RPMI8226 (cell line): ENCODE measurements at regions not wholly inside any gene's neighbourhood (a gene's known extent, or its start where the extent isn't known, plus 50 kb on each side); places are given as distances from the start of the nearest gene placed in this dataset.
"Not testable (repeated sequence)": the region's sequence is repeated elsewhere in the genome, so short reads cannot be mapped to it uniquely, and the experiment has no call there.

Source experiments
- DNase-seq: peaks from one replicate; pipeline ENCODE4 v3.0.0-alpha.2; 2015

DNA sequence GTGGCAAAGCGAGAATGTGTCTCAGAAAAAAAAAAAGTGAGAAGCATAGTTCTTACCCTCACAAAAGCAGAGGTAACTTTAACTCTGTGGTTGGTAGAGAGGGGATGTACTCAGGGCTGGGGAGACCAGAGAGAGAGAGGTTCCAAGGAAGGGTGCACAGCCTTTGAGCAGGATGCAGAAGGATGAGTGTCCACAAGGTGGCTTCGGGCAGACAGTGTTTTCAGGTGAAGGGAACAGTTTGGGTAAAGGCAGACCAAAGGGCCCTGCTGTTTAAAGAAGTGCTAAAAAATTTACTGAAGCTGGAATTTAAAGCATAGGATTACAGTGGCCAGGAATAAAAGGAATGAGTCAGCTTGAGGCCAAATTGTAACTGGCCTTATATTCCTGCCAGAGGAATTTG lies 2240.6 kb downstream of the EPHA3 start:
- DNase-seq = not testable (repeated sequence)

- DNase-seq = not testable (repeated sequence)
Measured at GRCh38 chr3:91349072-91349471, 2241.7 kb downstream of the EPHA3 start.

DNA sequence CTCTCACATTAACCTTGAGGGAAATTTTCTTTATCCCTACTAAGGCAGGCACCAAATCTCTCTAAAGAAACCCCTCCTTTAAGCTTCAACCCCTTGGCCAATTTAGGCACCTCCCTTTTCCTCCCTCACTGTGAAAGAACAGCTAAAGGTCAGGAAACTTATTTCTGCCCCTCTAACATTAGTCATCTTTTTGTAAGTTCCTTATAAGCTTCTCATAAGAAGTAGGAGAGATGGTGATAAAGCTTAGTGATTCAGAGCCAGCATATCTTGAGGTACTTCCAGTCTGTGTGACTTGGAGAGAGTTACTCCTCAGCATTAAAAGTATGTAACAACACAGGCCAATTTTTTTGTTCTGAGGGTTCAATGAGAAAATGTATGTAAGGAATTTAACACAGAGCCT lies 2244.7 kb downstream of the EPHA3 start:
- DNase-seq = not testable (repeated sequence)

DNA sequence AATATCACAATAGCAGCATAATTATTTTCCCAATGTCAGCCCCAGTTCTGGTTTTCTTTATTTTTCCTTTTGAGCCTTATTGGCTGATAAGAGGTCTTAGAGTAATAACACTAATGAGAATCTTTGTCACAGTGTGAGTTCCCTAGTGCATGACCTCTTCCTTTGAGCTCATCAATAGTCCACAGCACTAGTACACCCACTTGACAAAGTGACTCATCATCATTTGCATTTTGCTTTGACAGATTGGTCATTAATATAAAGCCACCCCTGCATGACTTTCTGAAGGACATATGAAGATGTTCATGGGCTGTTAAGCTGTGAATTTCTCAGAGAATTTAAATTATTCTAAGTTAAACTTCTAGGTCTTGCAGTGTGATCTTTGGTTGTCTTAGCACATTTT lies 2251.9 kb downstream of the EPHA3 start:
- not testable (repeated sequence) for DNase-seq

GRCh38 chr3:91383100-91383894 lies 2275.9 kb downstream of the EPHA3 start:
- DNase-seq = not testable (repeated sequence)

GRCh38 chr3:91403938-91404337 lies 2296.5 kb downstream of the EPHA3 start:
- not testable (repeated sequence) for DNase-seq

- DNase-seq = not testable (repeated sequence)
Measured at GRCh38 chr3:91442063-91442462, 2334.6 kb downstream of the EPHA3 start.

GRCh38 chr3:91442483-91442882 lies 2335.1 kb downstream of the EPHA3 start:
- DNase-seq = not testable (repeated sequence)

DNA sequence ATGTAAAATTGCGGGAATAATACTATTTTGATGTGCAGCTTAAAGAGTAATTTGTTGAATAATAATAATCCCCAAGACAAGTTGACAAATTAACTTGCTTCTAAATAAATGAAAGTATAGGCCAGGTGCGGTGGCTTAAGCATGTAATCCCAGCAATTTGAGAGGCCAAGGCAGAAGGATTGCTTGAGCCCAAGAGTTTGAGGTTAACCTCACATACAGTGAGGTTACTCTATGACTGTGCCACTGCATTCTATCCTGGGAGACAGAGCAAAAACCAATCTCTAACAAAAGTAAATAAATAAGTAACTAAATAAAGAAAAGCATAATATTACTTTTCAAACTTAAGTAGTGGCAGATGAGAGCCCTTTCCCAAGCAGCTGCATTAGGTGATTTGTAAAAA lies 2341.0 kb downstream of the EPHA3 start:
- not testable (repeated sequence) for DNase-seq

GRCh38 chr3:91466517-91466916 lies 2359.1 kb downstream of the EPHA3 start:
- DNase-seq = not testable (repeated sequence)

DNA sequence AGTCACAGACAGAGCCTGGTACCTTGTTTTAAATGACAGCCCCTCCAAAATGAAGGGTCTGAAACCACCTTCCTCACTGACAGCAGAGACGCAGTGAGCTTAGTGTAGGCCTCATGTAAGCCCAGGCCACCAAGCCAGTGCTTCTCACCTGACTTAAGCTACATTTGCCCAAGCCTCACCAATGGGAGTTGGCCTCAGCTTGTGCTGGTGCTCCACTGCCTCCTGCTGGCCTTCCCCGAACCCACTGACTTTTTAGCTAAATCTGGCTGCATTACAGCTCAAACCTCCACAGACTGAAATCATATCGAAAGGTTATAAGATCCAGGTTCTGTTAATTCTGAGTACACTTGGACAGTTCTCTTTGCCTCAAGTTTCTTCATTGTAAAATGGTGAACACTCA lies 2361.8 kb downstream of the EPHA3 start:
- DNase-seq = not testable (repeated sequence)

GRCh38 chr3:91485026-91485425 lies 2377.6 kb downstream of the EPHA3 start:
- DNase-seq = peak; percentile 3

DNA sequence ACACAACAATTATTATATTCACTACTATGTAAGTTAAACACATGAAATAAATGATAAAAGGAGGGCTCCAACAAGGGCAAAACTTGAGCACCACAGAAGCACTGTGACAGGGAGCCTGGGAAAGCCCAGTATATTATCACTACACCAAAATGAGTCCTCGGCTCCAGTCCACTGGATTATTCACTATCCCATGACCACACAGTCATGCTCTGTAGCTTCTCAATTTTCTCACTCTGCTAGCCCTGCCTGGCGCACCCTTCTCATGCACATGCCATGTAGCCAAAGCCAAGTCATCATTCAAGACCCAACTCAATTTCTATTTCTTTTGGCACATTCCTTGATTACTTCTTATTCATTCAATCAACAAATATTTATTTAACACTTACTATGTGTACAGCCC lies 2378.5 kb downstream of the EPHA3 start:
- not testable (repeated sequence) for DNase-seq

DNA sequence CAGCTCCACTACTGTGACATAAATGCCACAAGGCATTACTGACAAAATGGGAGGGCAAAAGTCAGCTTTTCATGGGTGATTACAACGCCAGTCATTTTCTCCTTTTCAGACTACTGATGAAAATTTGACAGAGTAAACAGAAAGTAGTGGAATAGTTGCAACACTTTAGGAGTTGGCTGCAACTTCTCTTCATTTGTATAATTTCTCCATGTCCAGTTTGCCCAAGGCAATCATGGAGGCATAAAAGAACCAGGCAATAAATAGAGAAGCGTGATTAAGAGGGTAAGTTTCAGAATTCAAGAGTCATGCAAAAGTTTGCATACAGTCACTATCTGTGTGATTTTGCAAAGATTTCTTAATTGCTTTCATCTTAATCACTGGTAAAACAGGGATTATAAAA lies 2390.3 kb downstream of the EPHA3 start:
- DNase-seq = not testable (repeated sequence)

DNA sequence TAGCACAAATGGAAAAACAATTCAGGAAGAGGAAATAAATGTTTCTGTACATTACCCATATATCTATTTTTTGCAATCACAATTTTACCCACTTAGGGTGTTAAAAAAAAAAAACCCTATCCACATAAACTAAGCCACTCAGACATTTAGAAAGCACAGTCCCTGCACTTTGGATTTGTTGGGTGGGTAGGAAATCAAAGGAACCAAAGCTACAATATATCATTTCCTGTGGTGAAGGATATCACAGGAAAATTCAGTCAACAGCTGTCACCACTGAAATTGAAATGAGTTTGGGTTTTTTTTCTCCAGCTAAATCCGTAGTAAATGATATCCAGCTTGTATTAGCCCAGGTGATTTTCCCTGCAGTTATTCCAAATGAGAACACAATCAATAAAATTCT lies 2392.4 kb downstream of the EPHA3 start:
- DNase-seq = not testable (repeated sequence)

GRCh38 chr3:91504874-91505273 lies 2397.5 kb downstream of the EPHA3 start:
- not testable (repeated sequence) for DNase-seq
